Mucosa of rectum (tissue), 2 donors: ENCODE measurements at regions not wholly inside any gene's neighbourhood (a gene's known extent, or its start where the extent isn't known, plus 50 kb on each side); places are given as distances from the start of the nearest gene placed in this dataset.

ENCODE experiments used
- H3K27ac ChIP-seq, 2 donors: one replicate each; pipeline ENCODE4 v1.7.0; 2013; ENCODE audit warnings: inconsistent platforms in 2 of 2, low read depth in 2 of 2, low read length in 2 of 2
- H3K27me3 ChIP-seq, 2 donors: one replicate each; pipeline ENCODE4 v1.7.0; 2013; ENCODE audit warnings: low read length in 2 of 2; ENCODE audit not compliant: control insufficient read depth in 2 of 2, insufficient read depth in 2 of 2
- H3K36me3 ChIP-seq, 2 donors: one replicate each; pipeline ENCODE4 v1.7.0; 2013; ENCODE audit warnings: low read length in 2 of 2; ENCODE audit not compliant: control insufficient read depth in 2 of 2, insufficient read depth in 2 of 2
- H3K4me1 ChIP-seq, 2 donors: one replicate each; pipeline ENCODE4 v1.7.0; 2013; ENCODE audit warnings: low read length in 2 of 2, mild to moderate bottlenecking in 1 of 2; ENCODE audit not compliant: control insufficient read depth in 2 of 2, insufficient read depth in 2 of 2
- H3K4me3 ChIP-seq, 2 donors: one replicate each; pipeline ENCODE4 v1.7.0; 2013; ENCODE audit warnings: low read length in 2 of 2
- H3K9ac ChIP-seq, 2 donors: one replicate each; pipeline ENCODE4 v1.7.0; 2013; ENCODE audit warnings: low read length in 2 of 2, low read depth in 1 of 2, mild to moderate bottlenecking in 1 of 2
- H3K9me3 ChIP-seq, 2 donors: one replicate each; pipeline ENCODE4 v1.7.0; 2013; ENCODE audit warnings: low read length in 2 of 2; ENCODE audit not compliant: control insufficient read depth in 2 of 2
- donor health status: healthy.
- donor health status: Normal muscosa, but diverticular disease.

DNA sequence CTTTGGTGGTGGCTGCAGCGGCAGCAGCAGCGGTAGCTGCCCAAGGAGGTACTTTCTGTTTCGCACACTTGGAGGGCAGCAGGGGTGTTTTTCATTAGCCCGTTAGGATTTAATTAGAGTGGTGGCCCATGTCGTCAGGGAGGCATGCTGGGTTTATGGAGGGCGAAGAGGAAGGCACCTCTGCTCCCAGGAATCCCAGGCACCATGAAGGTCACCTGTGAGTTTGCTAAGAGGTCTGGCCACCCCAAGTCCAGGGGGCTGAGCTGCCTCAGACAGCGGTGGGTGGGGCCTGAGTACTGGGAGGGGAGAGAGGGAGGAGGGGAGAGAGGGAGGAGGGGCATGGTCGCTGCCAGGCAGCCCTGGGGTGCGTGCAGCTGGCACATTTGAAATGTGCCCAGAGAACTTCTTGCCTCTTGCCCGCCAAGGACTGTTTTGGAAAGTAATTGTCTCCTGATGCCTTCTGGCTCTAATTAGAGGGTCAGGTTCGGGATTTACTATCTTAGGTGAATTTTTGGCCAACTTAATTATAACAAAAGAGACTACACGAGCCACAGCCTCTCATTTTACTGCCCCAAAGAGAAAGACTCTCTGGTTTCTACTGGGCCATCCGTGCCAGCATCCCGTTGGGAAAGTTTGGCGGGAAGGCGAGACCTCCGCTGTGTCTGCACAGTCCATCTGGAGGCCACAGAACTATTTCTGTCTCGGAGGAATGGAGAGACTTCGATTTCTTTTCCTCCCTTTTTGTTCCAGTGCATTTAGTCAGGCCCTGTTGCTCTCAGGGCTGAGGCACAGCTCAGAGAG lies 62.0 kb downstream of the GLI2 start:
- Histone ChIP-seq H3K36me3 (no peaks in the 10 kb centered on the region), H3K27me3 (no peaks in the 10 kb centered on the region), H3K9me3 (no peaks in the 10 kb centered on the region), H3K9ac (no peak overlapping the region), H3K4me3 (no peak overlapping the region), H3K4me1 (peaks cover 0 to 3% of the 10 kb centered on the region in 2 donors), H3K27ac (no peak overlapping the region)

- Histone ChIP-seq H3K27ac (no peak overlapping the region), H3K9ac (no peak overlapping the region), H3K4me1 (peaks cover 0 to 3% of the 10 kb centered on the region in 2 donors), H3K27me3 (no peaks in the 10 kb centered on the region), H3K36me3 (no peaks in the 10 kb centered on the region), H3K4me3 (no peak overlapping the region), H3K9me3 (no peaks in the 10 kb centered on the region)
Observed at GRCh38 chr2:120798567-120799247, 63.0 kb downstream of the GLI2 start.

GRCh38 chr2:120802158-120802557 lies 66.5 kb downstream of the GLI2 start:
- Histone ChIP-seq H3K27ac (no peak overlapping the region), H3K27me3 (no peaks in the 10 kb centered on the region), H3K4me3 (no peak overlapping the region), H3K4me1 (peaks cover 0 to 5% of the 10 kb centered on the region in 2 donors), H3K9ac (no peak overlapping the region), H3K36me3 (no peaks in the 10 kb centered on the region), H3K9me3 (no peaks in the 10 kb centered on the region)

GRCh38 chr2:120802867-120803484 lies 67.3 kb downstream of the GLI2 start:
- Histone ChIP-seq H3K27ac (no peak overlapping the region), H3K27me3 (no peaks in the 10 kb centered on the region), H3K4me1 (peaks cover 0 to 5% of the 10 kb centered on the region in 2 donors), H3K9me3 (no peaks in the 10 kb centered on the region), H3K9ac (no peak overlapping the region), H3K36me3 (no peaks in the 10 kb centered on the region), H3K4me3 (no peak overlapping the region)

DNA sequence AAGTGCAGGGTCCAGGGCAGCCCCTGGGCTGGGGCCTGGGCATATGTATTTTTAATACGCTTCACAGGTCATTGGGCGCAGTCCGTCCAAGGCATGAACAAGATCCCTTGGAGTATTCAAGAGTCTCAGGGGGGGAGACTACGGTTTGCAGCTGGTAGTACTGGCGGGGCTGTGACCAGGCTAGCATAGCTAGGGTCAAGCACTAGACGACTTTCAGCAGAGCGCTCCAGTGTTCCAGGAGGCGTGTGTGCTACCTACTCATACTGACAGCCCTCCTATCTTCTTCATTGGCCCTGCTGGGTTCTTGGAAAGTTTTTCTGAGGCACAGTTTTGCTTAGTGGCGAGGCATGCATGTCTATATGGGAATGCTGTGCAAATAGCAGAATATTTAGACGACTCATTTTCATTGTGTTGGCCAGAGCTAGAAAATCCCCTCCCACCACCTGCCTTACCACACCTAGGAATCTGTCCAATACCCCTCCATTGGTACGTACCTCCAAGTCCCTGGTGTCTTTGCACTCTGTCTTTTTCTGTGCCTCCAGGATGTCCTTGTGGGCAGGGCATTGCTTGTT lies 68.2 kb downstream of the GLI2 start:
- H3K4me1 ChIP-seq: peaks cover 0 to 5% of the 10 kb centered on the region in 2 donors
- no peak overlapping the region for H3K4me3 ChIP-seq
- H3K36me3 ChIP-seq: no peaks in the 10 kb centered on the region
- no peak overlapping the region for H3K27ac ChIP-seq
- no peaks in the 10 kb centered on the region for H3K27me3 ChIP-seq
- H3K9ac ChIP-seq: no peak overlapping the region
- H3K9me3 ChIP-seq: no peaks in the 10 kb centered on the region

DNA sequence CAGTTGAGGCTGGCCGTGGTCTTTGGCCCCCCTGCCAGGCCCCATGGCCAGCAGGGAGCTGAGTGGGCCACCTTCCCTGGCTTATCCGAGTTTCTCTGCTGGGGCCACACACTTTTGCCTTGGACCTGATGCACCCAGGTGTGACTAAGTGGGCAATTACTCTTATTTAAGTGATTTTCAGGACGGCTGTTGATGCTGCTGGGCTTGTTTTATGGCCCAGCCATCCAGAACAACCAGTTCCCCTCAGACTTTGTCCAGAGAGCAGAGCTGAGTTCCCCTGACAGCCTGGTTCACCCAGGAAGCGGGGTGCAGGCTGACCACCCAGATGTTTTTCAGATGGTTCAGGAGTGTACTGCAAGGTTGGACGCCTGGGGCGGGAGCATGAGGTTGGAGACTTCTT lies 68.8 kb downstream of the GLI2 start:
- Histone ChIP-seq H3K9me3 (no peaks in the 10 kb centered on the region), H3K27ac (no peak overlapping the region), H3K4me3 (no peak overlapping the region), H3K36me3 (no peaks in the 10 kb centered on the region), H3K9ac (no peak overlapping the region), H3K27me3 (no peaks in the 10 kb centered on the region), H3K4me1 (peaks cover 0 to 5% of the 10 kb centered on the region in 2 donors)

DNA sequence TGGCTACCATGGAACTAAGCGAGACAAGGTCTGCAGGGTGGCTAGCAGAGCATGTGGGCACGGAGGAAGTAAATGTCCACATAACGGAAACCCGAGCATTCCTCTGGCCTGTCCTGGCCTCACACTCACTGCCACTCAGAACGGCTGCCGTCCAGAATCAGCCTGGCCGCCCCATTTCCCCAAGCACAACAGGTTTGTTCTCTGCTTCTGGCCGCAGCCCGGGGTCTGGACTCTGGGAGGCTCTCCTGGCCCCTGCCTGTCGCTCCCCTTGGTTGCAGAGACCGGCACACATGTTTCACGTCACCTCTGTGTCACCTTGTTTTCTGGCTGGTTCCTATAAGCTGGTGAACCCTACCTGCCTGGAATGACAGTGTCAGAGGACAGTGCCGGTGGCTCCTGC lies 69.3 kb downstream of the GLI2 start:
- no peak overlapping the region for H3K9ac ChIP-seq
- H3K27me3 ChIP-seq: no peaks in the 10 kb centered on the region
- peaks cover 0 to 5% of the 10 kb centered on the region in 2 donors for H3K4me1 ChIP-seq
- no peaks in the 10 kb centered on the region for H3K36me3 ChIP-seq
- H3K9me3 ChIP-seq: no peaks in the 10 kb centered on the region
- no peak overlapping the region for H3K4me3 ChIP-seq
- no peak overlapping the region for H3K27ac ChIP-seq

DNA sequence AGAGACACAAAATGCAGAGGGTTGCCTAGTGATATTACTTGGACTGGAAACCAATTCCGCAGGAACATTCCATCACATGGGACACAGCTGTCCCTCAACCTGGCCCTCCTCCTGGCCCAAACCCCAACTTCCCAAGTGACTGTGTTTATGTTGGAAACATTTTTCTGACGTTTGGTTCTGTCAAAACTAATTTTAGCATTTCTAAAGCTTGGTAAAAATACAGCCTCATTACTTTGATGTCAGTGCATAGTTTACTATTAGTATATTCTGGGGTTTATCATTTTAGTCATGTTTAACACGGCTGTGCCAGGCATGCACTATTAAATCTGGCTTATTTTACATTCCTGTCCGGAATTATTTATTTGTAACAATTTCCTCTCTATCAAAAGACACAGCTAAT lies 69.9 kb downstream of the GLI2 start:
- Histone ChIP-seq H3K4me3 (no peak overlapping the region), H3K9ac (no peak overlapping the region), H3K4me1 (peaks cover 0 to 5% of the 10 kb centered on the region in 2 donors), H3K27me3 (no peaks in the 10 kb centered on the region), H3K9me3 (no peaks in the 10 kb centered on the region), H3K27ac (no peak overlapping the region), H3K36me3 (no peaks in the 10 kb centered on the region)

- no peak overlapping the region for H3K27ac ChIP-seq
- no peaks in the 10 kb centered on the region for H3K9me3 ChIP-seq
- H3K9ac ChIP-seq: no peak overlapping the region
- peaks cover 0 to 2% of the 10 kb centered on the region in 2 donors for H3K4me1 ChIP-seq
- no peak overlapping the region for H3K4me3 ChIP-seq
- no peaks in the 10 kb centered on the region for H3K36me3 ChIP-seq
- no peaks in the 10 kb centered on the region for H3K27me3 ChIP-seq
Observed at GRCh38 chr2:120807751-120808150, 72.1 kb downstream of the GLI2 start.

DNA sequence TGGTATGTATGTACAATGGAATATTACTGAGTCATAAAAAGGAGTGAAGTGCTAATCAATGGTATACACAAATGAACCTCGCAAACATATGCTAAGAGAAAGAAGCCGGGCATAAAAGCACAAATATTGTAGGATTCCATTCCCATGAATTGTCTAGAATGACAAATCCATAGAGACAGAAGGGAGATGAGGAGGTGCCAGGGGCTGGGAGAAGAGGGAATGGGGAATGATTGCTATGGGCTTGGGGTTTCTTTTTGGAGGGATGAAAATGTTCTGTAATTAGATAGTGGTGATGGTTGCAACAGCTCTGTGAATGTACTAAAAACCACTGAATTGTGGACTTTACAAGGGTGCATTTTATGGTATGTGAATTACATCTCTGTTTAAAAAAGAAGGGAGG lies 73.5 kb downstream of the GLI2 start:
- Histone ChIP-seq H3K36me3 (no peaks in the 10 kb centered on the region), H3K4me1 (peaks cover 0 to under 1% of the 10 kb centered on the region in 2 donors), H3K9me3 (no peaks in the 10 kb centered on the region), H3K27ac (no peak overlapping the region), H3K4me3 (no peak overlapping the region), H3K9ac (no peak overlapping the region), H3K27me3 (no peaks in the 10 kb centered on the region)
